ENCODE measurements at regions not wholly inside any gene's neighbourhood (a gene's known extent, or its start where the extent isn't known, plus 50 kb on each side); places are given as distances from the start of the nearest gene placed in this dataset.
"Not testable (repeated sequence)": the region's sequence is repeated elsewhere in the genome, so short reads cannot be mapped to it uniquely, and the experiment has no call there.

GRCh38 chr14:105680736-105681098, 154.3 kb downstream of the TMEM121 start:
- not testable (repeated sequence) for DNase-seq

- DNase-seq = not testable (repeated sequence)
These were observed 155.3 kb downstream of the TMEM121 start for GRCh38 chr14:105681606-105682185.

DNA sequence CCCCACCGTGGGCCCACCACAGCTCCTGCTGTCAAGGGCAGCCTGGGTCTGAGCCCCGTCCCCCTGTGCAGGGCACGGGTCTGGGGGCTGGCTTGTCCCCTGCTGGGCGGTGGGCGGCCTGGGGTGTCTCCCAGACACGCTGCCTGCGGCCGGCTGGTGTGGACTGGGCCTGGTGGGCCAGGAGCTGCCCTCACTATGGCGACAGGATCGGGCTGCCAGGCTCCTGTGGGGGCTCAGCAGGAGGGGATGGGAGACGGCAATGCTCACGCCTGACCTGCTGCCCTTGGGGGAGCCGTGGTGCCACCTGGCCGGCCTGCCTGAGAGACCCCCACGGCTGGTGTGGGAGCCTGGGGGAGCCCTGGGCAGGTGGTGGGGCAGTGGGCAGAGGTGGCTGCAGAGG, 156.1 kb downstream of the TMEM121 start:
- not testable (repeated sequence) for DNase-seq

DNA sequence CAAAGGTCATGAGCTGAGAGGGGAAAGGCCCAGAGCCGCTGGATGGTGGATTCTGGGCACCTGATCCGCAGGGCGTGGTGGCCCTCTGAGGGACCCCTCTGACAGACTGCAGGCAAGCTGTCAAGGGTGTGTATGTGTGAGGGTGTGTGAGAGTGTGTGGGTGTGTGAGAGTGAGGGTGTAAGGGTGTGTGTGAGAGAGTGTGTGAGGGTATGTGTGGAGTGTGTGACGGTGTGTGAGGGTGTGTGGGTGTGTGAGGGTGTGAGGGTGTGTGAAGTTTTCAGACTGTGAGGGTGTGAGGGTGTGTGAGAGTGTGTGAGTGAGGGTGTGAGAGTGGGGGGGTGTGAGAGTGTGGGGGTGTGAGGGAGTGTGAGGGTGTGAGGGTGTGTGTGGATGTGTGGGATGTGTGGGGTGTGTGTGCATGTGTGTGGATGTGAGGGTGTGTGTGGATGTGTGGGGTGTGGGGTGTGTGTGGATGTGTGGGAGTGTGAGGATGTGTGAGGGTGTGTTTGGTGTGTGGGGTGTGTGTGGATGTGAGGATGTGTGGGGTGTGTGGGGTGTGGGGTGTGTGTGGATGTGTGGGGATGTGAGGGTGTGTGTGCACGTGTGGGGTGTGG, 156.7 kb downstream of the TMEM121 start:
- DNase-seq = no peak

DNA sequence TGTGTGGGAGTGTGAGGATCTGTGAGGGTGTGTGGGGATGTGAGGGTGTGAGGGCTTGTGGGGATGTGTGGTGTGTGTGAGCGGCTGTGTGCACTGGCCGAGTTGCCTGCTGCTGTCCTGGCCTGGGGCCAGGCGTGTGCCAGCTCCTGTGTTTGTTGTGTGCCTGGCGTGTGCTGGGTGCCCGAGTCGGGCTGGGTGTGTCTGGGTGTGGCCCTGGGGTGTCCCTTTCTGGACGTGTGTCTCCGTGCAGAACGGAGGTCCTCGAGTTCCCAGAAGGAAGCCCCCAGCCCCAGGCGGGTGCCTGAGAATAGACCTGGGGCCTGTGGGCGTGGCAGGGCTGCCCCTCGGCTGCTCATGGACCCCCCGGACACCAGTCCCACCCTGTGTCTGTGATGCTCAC, 157.7 kb downstream of the TMEM121 start:
- DNase-seq = not testable (repeated sequence)

GRCh38 chr14:105684597-105684996, 158.2 kb downstream of the TMEM121 start:
- not testable (repeated sequence) for DNase-seq

DNA sequence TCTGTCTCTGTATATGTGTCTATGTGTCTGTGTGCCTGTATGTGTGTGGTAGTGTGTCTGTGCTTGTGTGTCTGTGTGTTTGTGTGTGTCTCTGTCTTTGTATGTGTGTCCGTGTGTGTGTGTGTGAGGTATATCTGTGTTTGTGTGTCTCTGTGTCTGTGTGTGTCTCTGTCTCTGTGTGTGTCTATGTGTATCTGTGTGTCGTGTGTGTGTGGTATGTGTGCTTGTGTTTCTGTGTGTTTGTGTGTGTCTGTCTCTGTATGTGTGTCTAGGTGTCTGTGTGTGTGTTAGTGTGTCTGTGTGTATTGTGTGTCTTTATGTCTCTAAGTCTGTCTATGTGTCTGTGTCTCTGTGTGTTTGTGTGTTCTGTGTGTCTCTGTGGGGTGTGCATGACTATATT, 158.6 kb downstream of the TMEM121 start:
- DNase-seq = no peak

- DNase-seq = not testable (repeated sequence)
These were observed 159.2 kb downstream of the TMEM121 start for GRCh38 chr14:105685605-105686004.

GRCh38 chr14:105686050-105686449, 159.7 kb downstream of the TMEM121 start:
- DNase-seq = not testable (repeated sequence)

DNA sequence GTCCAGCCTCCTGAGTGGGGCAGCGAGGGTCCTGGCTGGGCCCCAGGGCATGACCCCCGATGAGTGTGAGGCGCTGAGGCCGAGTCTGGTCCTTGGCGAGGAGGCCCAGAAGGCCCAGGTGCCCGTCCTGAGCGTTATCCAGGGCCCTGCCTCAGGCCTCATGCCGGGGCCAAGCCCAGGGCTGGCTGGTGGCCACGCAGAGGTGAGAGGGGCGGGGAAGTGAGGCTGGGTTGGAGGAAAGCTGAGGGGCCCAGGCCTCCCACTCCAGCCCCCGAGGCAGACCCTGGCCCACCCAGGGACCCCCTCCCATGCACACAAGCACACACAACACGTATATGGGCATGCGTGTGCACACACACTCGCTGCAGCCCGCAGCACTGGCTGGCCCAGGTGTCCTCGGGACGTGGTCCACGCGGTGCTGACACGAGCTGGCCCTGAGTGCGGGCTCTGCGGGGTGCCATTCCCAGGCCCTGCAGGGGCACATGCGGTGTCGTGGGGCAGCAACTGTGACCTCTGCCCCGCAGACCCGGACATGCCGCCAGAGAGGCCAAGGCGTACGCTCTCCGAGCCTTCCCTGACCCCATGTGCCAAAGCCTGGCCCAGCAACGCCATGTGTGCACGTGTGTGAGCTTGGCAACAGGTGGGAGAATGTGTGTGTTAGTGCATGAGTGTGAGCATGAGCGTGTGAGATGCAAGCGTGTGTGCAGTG, 160.2 kb downstream of the TMEM121 start:
- not testable (repeated sequence) for DNase-seq

- not testable (repeated sequence) for DNase-seq
These were observed 161.0 kb downstream of the TMEM121 start for GRCh38 chr14:105687171-105688022.

DNA sequence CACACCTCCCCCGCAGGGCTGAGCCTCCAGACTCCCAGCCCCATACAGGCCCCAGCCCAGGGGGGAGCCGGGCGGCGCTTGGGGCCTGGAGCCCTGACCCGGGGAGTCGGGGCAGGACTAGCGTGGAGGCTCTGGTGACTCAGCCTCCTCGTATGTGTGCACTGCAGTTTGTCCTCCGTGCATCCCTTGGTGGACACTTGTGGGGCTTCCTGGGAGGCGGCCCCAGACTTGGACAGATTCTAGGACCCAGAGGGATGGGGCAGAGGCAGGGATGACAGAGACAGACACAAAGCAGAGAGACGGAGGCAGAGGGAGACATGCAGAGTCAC, 161.6 kb downstream of the TMEM121 start:
- not testable (repeated sequence) for DNase-seq

- not testable (repeated sequence) for DNase-seq
These were observed 162.4 kb downstream of the TMEM121 start for GRCh38 chr14:105688664-105689221.

DNA sequence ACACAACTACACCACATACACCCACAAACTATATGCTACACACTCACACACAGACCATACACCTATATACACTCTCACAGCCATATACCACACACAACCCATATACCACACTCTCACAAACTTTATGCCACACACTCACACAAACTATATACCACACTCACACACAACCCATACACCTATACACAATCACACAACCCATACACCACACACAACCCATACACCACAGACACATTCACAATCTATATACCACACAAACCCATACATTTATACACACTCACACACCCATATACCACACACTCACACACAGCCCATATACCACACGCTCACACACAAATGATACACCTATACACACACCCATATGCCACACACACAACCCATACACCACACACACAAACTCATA, 163.3 kb downstream of the TMEM121 start:
- no peak for DNase-seq

DNA sequence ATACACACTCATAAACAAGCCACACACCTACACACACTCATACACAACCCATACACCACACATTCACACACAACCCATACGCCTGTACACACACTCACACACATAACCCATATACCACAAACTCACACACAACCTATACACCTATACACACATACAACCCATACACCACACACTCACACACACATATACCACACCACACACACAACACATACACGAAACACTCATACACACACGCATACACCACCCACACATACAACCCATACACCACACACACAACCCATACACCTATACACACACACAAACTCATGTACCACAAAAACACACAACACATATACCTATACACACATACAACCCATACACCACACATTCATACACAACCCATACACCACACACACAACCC, 164.3 kb downstream of the TMEM121 start:
- DNase-seq = no peak

DNA sequence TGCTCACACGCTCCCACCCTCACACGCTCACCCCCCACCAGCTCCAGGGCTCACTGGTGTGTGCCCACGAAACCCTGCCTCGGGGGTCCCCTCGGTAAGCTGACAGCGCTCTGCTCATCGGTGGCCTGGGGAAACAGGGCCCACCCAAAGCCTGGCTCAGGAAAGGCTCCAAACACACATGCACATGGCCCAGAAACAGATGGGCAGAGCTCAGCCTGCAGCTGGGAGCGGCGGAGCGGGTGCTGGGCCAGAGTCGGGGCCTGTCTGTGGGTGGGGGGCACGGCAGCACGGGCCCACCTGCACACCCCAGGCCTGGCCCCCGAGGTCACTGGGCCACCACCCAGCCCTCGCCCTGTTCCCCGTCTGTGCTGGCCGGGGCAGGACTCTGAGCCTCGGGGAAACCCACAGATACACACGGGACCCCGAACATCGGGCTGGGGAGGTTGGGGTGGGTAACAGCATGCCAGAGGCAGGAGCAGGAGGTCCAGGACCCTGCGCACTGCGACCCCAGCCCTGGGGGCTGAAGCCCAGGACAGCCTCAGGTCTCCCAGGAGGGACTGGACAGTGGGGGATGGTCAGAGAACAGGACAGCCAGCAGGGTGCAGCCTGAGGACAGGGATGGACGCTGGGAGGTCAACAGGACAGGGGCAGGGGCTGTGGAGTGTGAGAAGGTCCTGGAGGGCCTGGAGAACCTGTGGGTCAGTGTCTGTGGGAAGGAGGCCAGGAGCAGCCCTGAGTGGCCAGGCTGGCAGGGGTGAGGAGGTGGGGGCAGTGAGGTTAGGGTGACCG, 165.1 kb downstream of the TMEM121 start:
- not testable (repeated sequence) for DNase-seq

DNA sequence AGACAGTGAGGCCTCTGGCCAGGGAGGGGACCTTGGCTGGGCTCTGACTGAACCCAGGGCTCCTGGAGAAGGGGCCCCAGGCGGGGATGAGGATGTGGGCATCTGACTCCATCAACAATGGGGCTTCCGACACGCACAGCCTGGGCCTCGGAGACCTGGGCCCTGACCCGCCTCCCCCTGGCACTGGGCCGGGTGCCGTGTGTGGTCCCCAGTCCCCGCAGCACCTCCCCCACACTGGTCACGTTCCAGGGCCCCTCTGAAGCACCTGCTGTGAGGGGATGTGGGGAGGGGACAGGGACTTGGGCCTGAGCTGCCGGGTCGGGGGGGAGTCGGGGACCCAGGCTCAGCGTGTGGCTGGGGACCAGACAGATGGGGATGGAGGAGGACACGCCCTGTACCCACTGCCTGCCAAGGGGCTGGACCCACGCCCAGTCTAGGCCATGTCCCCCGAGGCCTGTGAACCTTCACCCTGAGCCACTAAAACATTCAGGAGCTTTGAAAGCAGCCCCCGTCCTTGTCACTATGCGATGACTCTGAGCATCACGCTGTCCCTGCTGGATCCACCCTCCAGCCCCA, 165.8 kb downstream of the TMEM121 start:
- not testable (repeated sequence) for DNase-seq

DNA sequence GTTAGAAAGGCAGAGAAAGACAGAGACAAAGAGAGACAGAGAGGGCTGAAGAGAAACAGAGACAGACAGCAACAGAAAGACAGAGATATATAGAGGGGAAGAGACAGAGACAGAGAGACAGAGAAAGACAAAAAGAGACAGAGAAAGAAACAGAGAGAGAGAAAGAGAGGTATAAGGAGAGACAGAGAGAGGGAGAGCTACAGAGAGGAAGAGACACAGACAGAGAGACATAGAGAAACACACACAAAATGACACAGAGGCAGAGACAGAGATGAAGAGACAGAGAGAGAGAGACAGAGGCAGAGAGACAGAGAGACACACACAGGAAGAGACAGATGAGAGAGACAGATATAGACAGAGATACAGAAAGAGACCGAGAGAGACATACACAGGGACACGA, 168.6 kb downstream of the TMEM121 start:
- DNase-seq = no peak

DNA sequence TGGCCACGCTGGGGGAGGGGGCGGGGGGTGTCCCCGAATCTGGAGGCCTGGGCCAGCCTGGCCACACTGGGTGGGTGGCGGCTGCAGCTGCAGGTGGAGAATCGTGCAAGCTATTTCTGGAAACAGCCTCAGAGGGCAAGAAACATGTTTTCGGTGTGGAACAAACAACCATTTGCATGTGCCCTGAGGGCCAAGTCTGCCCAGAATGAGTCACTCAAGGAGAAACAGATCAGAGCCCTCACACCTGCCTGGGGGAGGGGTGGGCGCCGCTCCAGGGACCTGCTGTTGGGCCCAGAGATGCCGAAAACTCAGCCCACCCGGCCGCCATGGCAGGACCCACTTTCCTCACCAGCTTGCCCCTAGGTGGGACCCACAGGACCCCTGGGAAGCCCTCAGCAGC, 170.0 kb downstream of the TMEM121 start:
- DNase-seq = not testable (repeated sequence)

- DNase-seq = not testable (repeated sequence)
These were observed 171.0 kb downstream of the TMEM121 start for GRCh38 chr14:105697414-105697813.

- DNase-seq = not testable (repeated sequence)
These were observed 171.6 kb downstream of the TMEM121 start for GRCh38 chr14:105697955-105698354.
